Fibroblast of mammary gland (primary cell): ENCODE measurements at regions not wholly inside any gene's neighbourhood (a gene's known extent, or its start where the extent isn't known, plus 50 kb on each side); places are given as distances from the start of the nearest gene placed in this dataset.

Experiments
- DNase-seq: peaks from one replicate; pipeline ENCODE4 v3.0.0-alpha.2; 2010; ENCODE audit warnings: low read depth
- H3K4me3 ChIP-seq: 2 replicates; pipeline ENCODE4 v1.5.1; 2011; ENCODE audit warnings: low read depth, mild to moderate bottlenecking, low read length, moderate library complexity; ENCODE audit not compliant: control insufficient read depth
- CTCF ChIP-seq: conservative IDR thresholded peaks from 2 replicates; pipeline ENCODE4 v1.5.1; 2011; ENCODE audit warnings: low read depth, low read length, inconsistent platforms; ENCODE audit not compliant: control insufficient read depth, insufficient read depth

GRCh38 chr22:48784701-48785503 lies 1042.8 kb downstream of the BRD1 start:
- no peak overlapping the region for H3K4me3 ChIP-seq
- no peak for TF ChIP-seq CTCF
- DNase-seq: no peak

- H3K4me3 ChIP-seq: no peak overlapping the region
- TF ChIP-seq CTCF: no peak
- no peak for DNase-seq
Measured at GRCh38 chr22:48783821-48784266, 1043.8 kb downstream of the BRD1 start.

GRCh38 chr22:48782811-48783511 lies 1044.7 kb downstream of the BRD1 start:
- no peak for DNase-seq
- TF ChIP-seq CTCF: no peak
- H3K4me3 ChIP-seq: no peak overlapping the region

GRCh38 chr22:48782326-48782725 lies 1045.3 kb downstream of the BRD1 start:
- no peak for DNase-seq
- TF ChIP-seq CTCF: no peak
- no peak overlapping the region for H3K4me3 ChIP-seq

GRCh38 chr22:48781868-48782267 lies 1045.8 kb downstream of the BRD1 start:
- no peak overlapping the region for H3K4me3 ChIP-seq
- DNase-seq: no peak
- TF ChIP-seq CTCF: no peak

- no peak for DNase-seq
- no peak for TF ChIP-seq CTCF
- H3K4me3 ChIP-seq: no peak overlapping the region
Measured at GRCh38 chr22:48781391-48781790, 1046.3 kb downstream of the BRD1 start.
